HCT116 (cell line): ENCODE measurements at regions not wholly inside any gene's neighbourhood (a gene's known extent, or its start where the extent isn't known, plus 50 kb on each side); places are given as distances from the start of the nearest gene placed in this dataset.

Experiments used
- ATAC-seq: fragments of 200-7000 bp; cut with Tn5 transposase; 2 replicates; pipeline ENCODE4 v1.9.1; 2020; ENCODE audit warnings: mild to moderate bottlenecking, moderate library complexity
- BruUV-seq: library from RNA; stranded (reverse); fragments of 400-500 nt; replicated peaks from 2 replicates; lab custom pipeline; 2021; lab: Mats Ljungman, UMichigan
- CTCF ChIA-PET: fragments of 300-600 bp; sonication (Branson Sonifier 250); formaldehyde crosslinking; loops from one replicate; lab custom pipeline; 2021; ENCODE audit warnings: antibody characterized with exemption; lab: Charles Lee
- POLR2A ChIA-PET: fragments of 300-600, 350-600 bp; sonication (Branson Sonifier 250); formaldehyde crosslinking; loops from one replicate; lab custom pipeline; 2021; ENCODE audit warnings: antibody characterized with exemption; lab: Charles Lee
- RAD21 ChIA-PET, 2 experiments: fragments of 300-600 bp; sonication (Branson Sonifier 250); formaldehyde crosslinking; loops; one replicate each; lab custom pipeline; 2023; ENCODE audit warnings: low total read pairs in 2 of 2; ENCODE audit not compliant: uncharacterized antibody in 2 of 2, unreplicated experiment in 2 of 2, low non-redundant PET in 1 of 2; lab: Charles Lee
- DNase-seq: peaks from one replicate; pipeline ENCODE4 v3.0.0-alpha.2; 2010; ENCODE audit warnings: low read depth, low spot score
- H2AFZ ChIP-seq: fragments of 200-600 bp; shearing (Covaris generic), sonication (generic); 2 replicates; pipeline ENCODE4 v1.6.1; 2017; ENCODE audit warnings: low read depth, mixed run types, mixed read lengths, antibody characterized with exemption, low read length; ENCODE audit not compliant: poor library complexity, severe bottlenecking
- H3K27ac ChIP-seq: 2 replicates; pipeline ENCODE4 v1.5.1; 2012; ENCODE audit warnings: low read depth, low read length
- H3K27me3 ChIP-seq: fragments of 200-600 bp; sonication (generic); 2 replicates; pipeline ENCODE4 v1.6.1; 2016; ENCODE audit warnings: mixed run types, low read length, mixed read lengths; ENCODE audit not compliant: insufficient read depth
- H3K36me3 ChIP-seq, 2 experiments: fragments of 200-500 bp in 1 of 2; fragments of 200-600 bp in 1 of 2; sonication (Bioruptor generic) in 1 of 2; sonication (generic) in 1 of 2; 2 replicates each; pipeline versions ENCODE4 v1.5.1 to v1.6.1; 2014 to 2016; ENCODE audit warnings: low read length in 2 of 2, inconsistent platforms in 1 of 2, mixed read lengths in 1 of 2, mixed run types in 1 of 2; ENCODE audit not compliant: insufficient read depth in 2 of 2, control insufficient read depth in 1 of 2
- H3K4me1 ChIP-seq, 2 experiments: fragments of 200-600 bp in 1 of 2; sonication (generic) in 1 of 2; 2 replicates each; pipeline versions ENCODE4 v1.5.1 to v1.6.1; 2012 to 2017; ENCODE audit warnings: low read length in 2 of 2, inconsistent platforms in 1 of 2, mild to moderate bottlenecking in 1 of 2, mixed read lengths in 1 of 2, mixed run types in 1 of 2, moderate library complexity in 1 of 2; ENCODE audit not compliant: insufficient read depth in 2 of 2, control insufficient read depth in 1 of 2
- H3K4me2 ChIP-seq: fragments of 200-600 bp; sonication (generic); 2 replicates; pipeline ENCODE4 v1.6.1; 2017; ENCODE audit warnings: mixed run types, low read length, mixed read lengths
- H3K4me3 ChIP-seq, 2 experiments: fragments of 200-600 bp in 1 of 2; sonication (generic) in 1 of 2; replicated peaks in 1 of 2; 2 replicates each; pipeline ENCODE4 v1.5.1; 2011 to 2016; ENCODE audit warnings: low read length in 2 of 2, control low read depth in 1 of 2, low read depth in 1 of 2, mild to moderate bottlenecking in 1 of 2, mixed read lengths in 1 of 2, mixed run types in 1 of 2
- H3K79me2 ChIP-seq: fragments of 200-600 bp; sonication (generic); 2 replicates; pipeline ENCODE4 v1.6.1; 2017; ENCODE audit warnings: mild to moderate bottlenecking, mixed run types, low read length, moderate library complexity, mixed read lengths; ENCODE audit not compliant: insufficient read depth
- H3K9ac ChIP-seq: fragments of 200-600 bp; sonication (generic); 2 replicates; pipeline ENCODE4 v1.6.1; 2016; ENCODE audit warnings: low read length, mixed read lengths
- H3K9me2 ChIP-seq: fragments of 200-600 bp; sonication (generic), shearing (Covaris generic); 2 replicates; pipeline ENCODE4 v1.6.1; 2017; ENCODE audit warnings: mixed run types, mild to moderate bottlenecking, moderate library complexity; ENCODE audit not compliant: insufficient read depth
- H3K9me3 ChIP-seq, 2 experiments: fragments of 200-500 bp in 1 of 2; fragments of 200-600 bp in 1 of 2; sonication (Bioruptor generic) in 1 of 2; sonication (generic) in 1 of 2; 2 replicates each; pipeline ENCODE4 v1.6.1; 2014 to 2017; ENCODE audit warnings: low read length in 2 of 2, mixed read lengths in 2 of 2, inconsistent platforms in 1 of 2, low read depth in 1 of 2, mild to moderate bottlenecking in 1 of 2, mixed run types in 1 of 2, moderate library complexity in 1 of 2; ENCODE audit not compliant: control insufficient read depth in 1 of 2, insufficient read depth in 1 of 2
- H4K20me1 ChIP-seq: fragments of 200-600 bp; sonication (generic), shearing (Covaris generic); 2 replicates; pipeline ENCODE4 v1.6.1; 2017; ENCODE audit warnings: mixed run types, mild to moderate bottlenecking, moderate library complexity; ENCODE audit not compliant: insufficient read depth
- CEBPB ChIP-seq: IDR thresholded peaks from 2 replicates; pipeline ENCODE4 v1.6.1; 2012; ENCODE audit warnings: low read depth
- EGR1 ChIP-seq: IDR thresholded peaks from 2 replicates; pipeline ENCODE4 v1.6.1; 2012; ENCODE audit warnings: low read depth
- ELF1 ChIP-seq: IDR thresholded peaks from 2 replicates; pipeline ENCODE4 v1.6.1; 2012; ENCODE audit warnings: low read depth, borderline replicate concordance
- EZH2 ChIP-seq: fragments of 200-600 bp; sonication (generic); IDR thresholded peaks from 2 replicates; pipeline ENCODE4 v1.6.1; 2017; ENCODE audit warnings: antibody characterized with exemption, mixed run types
- EZH2phosphoT487 ChIP-seq: fragments of 200-600 bp; IDR thresholded peaks from 2 replicates; pipeline ENCODE4 v1.6.1; 2018; ENCODE audit warnings: antibody characterized with exemption, borderline replicate concordance
- FOSL1 ChIP-seq: IDR thresholded peaks from 2 replicates; pipeline ENCODE4 v1.6.1; 2012; ENCODE audit warnings: low read depth
- JUND ChIP-seq: IDR thresholded peaks from 2 replicates; pipeline ENCODE4 v1.6.1; 2012
- MAX ChIP-seq: IDR thresholded peaks from 2 replicates; pipeline ENCODE4 v1.6.1; 2012
- POLR2A ChIP-seq: IDR thresholded peaks from 2 replicates; pipeline ENCODE4 v1.7.0; 2011; ENCODE audit warnings: borderline replicate concordance; ENCODE audit not compliant: insufficient read depth, insufficient read length; ENCODE audit errors: extremely low read depth
- POLR2AphosphoS5 ChIP-seq: IDR thresholded peaks from 2 replicates; pipeline ENCODE4 v1.6.1; 2011; ENCODE audit warnings: mild to moderate bottlenecking, low read depth, low read length, moderate library complexity
- RAD21 ChIP-seq: IDR thresholded peaks from 2 replicates; pipeline ENCODE4 v1.6.1; 2012; ENCODE audit warnings: low read depth, mild to moderate bottlenecking
- SIN3A ChIP-seq: IDR thresholded peaks from 2 replicates; pipeline ENCODE4 v1.6.1; 2012; ENCODE audit warnings: low read depth
- SP1 ChIP-seq: IDR thresholded peaks from 2 replicates; pipeline ENCODE4 v1.6.1; 2012; ENCODE audit warnings: low read depth
- SRF ChIP-seq: IDR thresholded peaks from 2 replicates; pipeline ENCODE4 v1.6.1; 2012; ENCODE audit warnings: low read depth
- TCF7L2 ChIP-seq: IDR thresholded peaks from 2 replicates; pipeline ENCODE4 v1.7.0; 2011; ENCODE audit warnings: borderline replicate concordance, inconsistent platforms; ENCODE audit not compliant: insufficient read depth, insufficient read length; ENCODE audit errors: extremely low read depth
- ZFX ChIP-seq: fragments of 450-650 bp; IDR thresholded peaks from 2 replicates; pipeline ENCODE4 v1.6.1; 2017
- ZNF274 ChIP-seq: fragments of 200-500 bp; sonication (Bioruptor generic); IDR thresholded peaks from 2 replicates; pipeline ENCODE4 v1.6.1; 2014; ENCODE audit warnings: mild to moderate bottlenecking, low read depth, low read length, inconsistent platforms
- intact Hi-C: fragments of 100-400 bp; cut with micrococcal nuclease; formaldehyde crosslinking; loops from 2 replicates; pipeline ENCODE4 v1.10.0; 2022
- TF ChIP-seq, protein P1 (sequence below), 3 experiments: fragments of 200-600 bp in 1 of 3; sonication (generic) in 1 of 3; IDR thresholded peaks in 2 of 3; conservative IDR thresholded peaks in 1 of 3; 2 replicates each; pipeline ENCODE4 v1.5.1; 2012 to 2017; ENCODE audit warnings: low read depth in 2 of 3, low read length in 2 of 3, antibody characterized with exemption in 1 of 3, borderline replicate concordance in 1 of 3, control low read depth in 1 of 3, mild to moderate bottlenecking in 1 of 3, mixed read lengths in 1 of 3, mixed run types in 1 of 3, moderate library complexity in 1 of 3; ENCODE audit not compliant: insufficient read depth in 1 of 3

DNA sequence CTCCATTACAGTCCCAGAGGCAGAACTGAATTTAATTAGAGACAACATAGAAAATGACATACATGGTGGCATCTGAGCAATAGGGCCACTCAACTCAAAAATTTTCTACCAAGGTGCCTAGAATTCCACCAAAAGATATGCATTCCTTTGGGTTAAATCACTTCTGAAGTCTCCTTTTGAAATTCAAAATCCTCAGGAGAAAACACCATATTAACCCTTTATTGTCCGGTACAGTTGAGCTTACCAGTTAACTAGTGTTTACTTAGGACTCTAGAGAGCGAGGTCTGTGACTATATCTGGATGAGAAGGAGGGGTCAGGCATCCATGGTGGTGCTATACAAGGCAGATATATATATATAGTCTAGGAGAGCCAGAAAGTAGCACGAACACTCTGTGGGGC is 355.6 kb upstream of the CAMK1G start (continued):
- no peak for TF ChIP-seq TCF7L2

DNA sequence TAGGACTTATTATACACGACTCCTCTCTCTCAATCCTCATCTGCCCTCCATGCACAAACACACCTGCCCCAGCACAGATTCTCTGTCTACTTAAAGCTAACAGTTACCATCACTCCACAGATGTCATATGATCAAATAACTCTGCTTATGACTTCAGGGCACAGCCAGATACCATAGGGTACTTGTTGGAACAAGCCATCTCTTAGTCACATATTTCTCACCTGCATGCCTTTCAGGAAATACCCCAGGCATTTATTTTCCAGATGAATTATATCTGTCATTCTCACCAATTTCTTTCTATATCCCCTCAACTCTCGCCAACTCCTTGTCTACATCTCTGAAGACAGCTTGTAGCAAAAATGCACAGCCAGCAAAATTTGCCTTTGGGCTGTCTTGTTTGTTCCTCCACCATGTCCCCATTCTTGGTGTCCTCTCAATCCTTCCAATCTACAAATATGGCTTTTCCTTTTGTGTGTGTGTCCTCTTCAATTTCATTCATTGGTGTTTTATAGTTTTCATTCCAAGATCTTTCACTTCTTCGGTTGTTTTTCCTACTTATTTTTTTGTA is 353.9 kb upstream of the CAMK1G start:
- Histone ChIP-seq H3K27ac (no peak overlapping the region), H3K79me2 (no peaks in the 10 kb centered on the region), H3K4me2 (no peak overlapping the region), H3K36me3 (no peaks in the 10 kb centered on the region), H3K9me2 (no peaks in the 10 kb centered on the region), H3K9ac (no peak overlapping the region), H3K27me3 (no peaks in the 10 kb centered on the region), H3K9me3 (no peaks in the 10 kb centered on the region), H3K4me1 (no peaks in the 10 kb centered on the region), H4K20me1 (no peaks in the 10 kb centered on the region), H3K4me3 (no peak overlapping the region), H2AFZ (no peak overlapping the region)
- ATAC-seq = no peak
- CTCF ChIA-PET = interaction anchor here (1.1 kb wide), 1 partner anchor 19 kb away, joined by 4 read pairs; no protein-coding TSS in a partner anchor
- POLR2A ChIA-PET = no interaction called here
- RAD21 ChIA-PET = no interaction called here
- intact Hi-C loops = no loop called here
- no TSS peak for BruUV-seq
- TF ChIP-seq SRF = no peak
- TF ChIP-seq POLR2AphosphoS5 = no peak
- TF ChIP-seq POLR2A = no peak
- TF ChIP-seq EGR1 = no peak
- TF ChIP-seq JUND = no peak
- TF ChIP-seq, protein P1, sequence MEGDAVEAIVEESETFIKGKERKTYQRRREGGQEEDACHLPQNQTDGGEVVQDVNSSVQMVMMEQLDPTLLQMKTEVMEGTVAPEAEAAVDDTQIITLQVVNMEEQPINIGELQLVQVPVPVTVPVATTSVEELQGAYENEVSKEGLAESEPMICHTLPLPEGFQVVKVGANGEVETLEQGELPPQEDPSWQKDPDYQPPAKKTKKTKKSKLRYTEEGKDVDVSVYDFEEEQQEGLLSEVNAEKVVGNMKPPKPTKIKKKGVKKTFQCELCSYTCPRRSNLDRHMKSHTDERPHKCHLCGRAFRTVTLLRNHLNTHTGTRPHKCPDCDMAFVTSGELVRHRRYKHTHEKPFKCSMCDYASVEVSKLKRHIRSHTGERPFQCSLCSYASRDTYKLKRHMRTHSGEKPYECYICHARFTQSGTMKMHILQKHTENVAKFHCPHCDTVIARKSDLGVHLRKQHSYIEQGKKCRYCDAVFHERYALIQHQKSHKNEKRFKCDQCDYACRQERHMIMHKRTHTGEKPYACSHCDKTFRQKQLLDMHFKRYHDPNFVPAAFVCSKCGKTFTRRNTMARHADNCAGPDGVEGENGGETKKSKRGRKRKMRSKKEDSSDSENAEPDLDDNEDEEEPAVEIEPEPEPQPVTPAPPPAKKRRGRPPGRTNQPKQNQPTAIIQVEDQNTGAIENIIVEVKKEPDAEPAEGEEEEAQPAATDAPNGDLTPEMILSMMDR (IDR thresholded peaks at IDR 0.05 in 2 of 3, conservative IDR thresholded peaks at IDR 0.05 in 1 of 3; ENCODE audit: borderline replicate concordance in 1 of 3, insufficient read depth in 1 of 3, low read depth in 2 of 3, low read length in 2 of 3) = no peak
- TF ChIP-seq TCF7L2 = no peak
- no peak for TF ChIP-seq CEBPB
- no peak for TF ChIP-seq MAX
- TF ChIP-seq ELF1 = no peak
- no peak for TF ChIP-seq FOSL1
- no peak for TF ChIP-seq RAD21
- no peak for TF ChIP-seq SIN3A
- TF ChIP-seq ZFX = no peak
- no peak for TF ChIP-seq EZH2
- TF ChIP-seq EZH2phosphoT487 = no peak
- no peak for TF ChIP-seq ZNF274
- TF ChIP-seq SP1 = no peak
- DNase-seq = no peak
